NT2/D1 (cell line): ENCODE measurements at regions not wholly inside any gene's neighbourhood (a gene's known extent, or its start where the extent isn't known, plus 50 kb on each side); places are given as distances from the start of the nearest gene placed in this dataset.

Experiments used
- SUZ12 ChIP-seq: IDR thresholded peaks from 2 replicates; pipeline ENCODE4 v1.6.1; 2011; ENCODE audit not compliant: insufficient read length, insufficient read depth; ENCODE audit errors: extremely low read depth
- YY1 ChIP-seq: IDR thresholded peaks from 2 replicates; pipeline ENCODE4 v1.6.1; 2011; ENCODE audit not compliant: insufficient read length, insufficient read depth
- ZNF274 ChIP-seq: IDR thresholded peaks from 2 replicates; pipeline ENCODE4 v1.6.1; 2011; ENCODE audit warnings: mild to moderate bottlenecking, low read depth, low read length

- no peak for TF ChIP-seq YY1
- no peak for TF ChIP-seq ZNF274
- TF ChIP-seq SUZ12, result no peak
Observed at GRCh38 chr20:60430516-60431001, 472.3 kb downstream of the CDH26 start.
